GM06990 (cell line): ENCODE measurements at regions not wholly inside any gene's neighbourhood (a gene's known extent, or its start where the extent isn't known, plus 50 kb on each side); places are given as distances from the start of the nearest gene placed in this dataset.
"Not testable (repeated sequence)": the region's sequence is repeated elsewhere in the genome, so short reads cannot be mapped to it uniquely, and the experiment has no call there.

Experiments used
- DNase-seq: peaks from one replicate; pipeline ENCODE4 v3.0.0-alpha.2; 2011; ENCODE audit not compliant: insufficient read length; ENCODE audit errors: extremely low read depth
- H3K27me3 ChIP-seq: replicated peaks from 2 replicates; pipeline ENCODE4 v1.6.0; 2011; ENCODE audit warnings: low read length; ENCODE audit not compliant: control insufficient read depth, insufficient read depth
- H3K36me3 ChIP-seq: 2 replicates; pipeline ENCODE4 v1.5.1; 2011; ENCODE audit warnings: low read length; ENCODE audit not compliant: control insufficient read depth, insufficient read depth
- H3K4me3 ChIP-seq: replicated peaks from 2 replicates; pipeline ENCODE4 v1.5.1; 2011; ENCODE audit warnings: low read depth, mild to moderate bottlenecking, control low read depth, low read length
- TF ChIP-seq, protein P1 (sequence below): IDR thresholded peaks from 2 replicates; pipeline ENCODE4 v1.5.1; 2011; ENCODE audit warnings: low read length, control low read depth, mild to moderate bottlenecking, inconsistent platforms; ENCODE audit not compliant: insufficient read depth, poor library complexity, severe bottlenecking

DNA sequence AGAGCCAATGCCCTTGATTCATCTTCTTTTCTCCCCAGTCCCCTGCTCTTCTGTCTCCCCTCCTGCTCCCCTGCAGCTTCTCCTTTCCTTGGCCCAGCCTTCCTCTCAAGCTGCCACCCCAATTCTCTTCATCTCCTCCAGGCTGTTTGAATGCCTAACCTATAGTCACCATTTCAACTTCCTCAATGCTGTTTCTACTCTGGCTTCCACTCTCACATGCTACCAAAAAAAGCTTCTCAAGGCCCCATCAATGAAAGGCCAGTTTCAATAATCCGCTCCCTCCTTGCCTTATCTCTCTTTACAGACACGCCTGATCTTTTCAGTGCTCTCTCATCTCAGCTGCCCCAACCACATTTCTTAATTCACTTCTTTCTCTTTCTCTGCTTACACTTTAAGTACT is 212.2 kb upstream of the GPR149 start:
- DNase-seq, result no peak
- Histone ChIP-seq H3K36me3 (no peaks in the 10 kb centered on the region), H3K4me3 (no peak overlapping the region), H3K27me3 (no peaks in the 10 kb centered on the region)
- TF ChIP-seq, protein P1, sequence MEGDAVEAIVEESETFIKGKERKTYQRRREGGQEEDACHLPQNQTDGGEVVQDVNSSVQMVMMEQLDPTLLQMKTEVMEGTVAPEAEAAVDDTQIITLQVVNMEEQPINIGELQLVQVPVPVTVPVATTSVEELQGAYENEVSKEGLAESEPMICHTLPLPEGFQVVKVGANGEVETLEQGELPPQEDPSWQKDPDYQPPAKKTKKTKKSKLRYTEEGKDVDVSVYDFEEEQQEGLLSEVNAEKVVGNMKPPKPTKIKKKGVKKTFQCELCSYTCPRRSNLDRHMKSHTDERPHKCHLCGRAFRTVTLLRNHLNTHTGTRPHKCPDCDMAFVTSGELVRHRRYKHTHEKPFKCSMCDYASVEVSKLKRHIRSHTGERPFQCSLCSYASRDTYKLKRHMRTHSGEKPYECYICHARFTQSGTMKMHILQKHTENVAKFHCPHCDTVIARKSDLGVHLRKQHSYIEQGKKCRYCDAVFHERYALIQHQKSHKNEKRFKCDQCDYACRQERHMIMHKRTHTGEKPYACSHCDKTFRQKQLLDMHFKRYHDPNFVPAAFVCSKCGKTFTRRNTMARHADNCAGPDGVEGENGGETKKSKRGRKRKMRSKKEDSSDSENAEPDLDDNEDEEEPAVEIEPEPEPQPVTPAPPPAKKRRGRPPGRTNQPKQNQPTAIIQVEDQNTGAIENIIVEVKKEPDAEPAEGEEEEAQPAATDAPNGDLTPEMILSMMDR, result no peak

DNA sequence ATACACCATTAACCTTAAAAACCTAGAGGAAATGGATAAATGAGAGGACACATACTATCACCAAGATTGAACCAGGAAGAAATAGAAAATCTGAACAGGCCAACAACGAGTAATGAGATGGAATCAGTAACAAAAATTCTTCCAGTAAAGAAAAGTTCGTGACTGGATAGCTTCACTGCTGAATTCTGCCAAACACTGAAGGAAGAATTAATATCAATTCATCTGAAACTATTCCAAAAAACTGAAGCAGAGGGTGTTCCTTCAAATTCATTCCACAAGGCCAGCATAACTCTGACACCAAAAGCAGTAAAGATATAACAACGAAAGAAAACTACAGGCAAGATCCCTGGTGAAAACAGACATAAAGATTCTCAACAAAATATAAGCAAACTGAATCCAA is 195.8 kb upstream of the GPR149 start:
- TF ChIP-seq, protein P1, result no peak
- no peaks in the 10 kb centered on the region for H3K27me3 ChIP-seq
- H3K4me3 ChIP-seq, result no peak overlapping the region
- no peaks in the 10 kb centered on the region for H3K36me3 ChIP-seq
- DNase-seq, result no peak

DNA sequence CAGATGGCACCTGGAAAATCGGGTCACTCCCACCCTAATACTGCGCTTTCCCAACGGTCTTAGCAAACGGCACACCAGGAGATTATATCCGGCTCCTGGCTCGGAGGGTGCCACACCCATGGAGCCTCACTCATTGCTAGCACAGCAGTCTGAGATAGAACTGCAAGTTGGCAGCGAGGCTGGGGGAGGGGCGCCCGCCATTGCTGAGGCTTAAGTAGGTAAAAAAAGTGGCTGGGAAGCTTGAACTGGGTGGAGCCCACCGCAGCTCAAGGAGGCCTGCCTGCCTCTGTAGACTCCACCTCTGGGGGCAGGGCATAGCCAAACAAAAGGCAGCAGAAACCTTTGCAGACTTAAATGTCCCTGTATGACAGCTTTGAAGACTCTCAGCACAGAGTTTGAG is 189.6 kb upstream of the GPR149 start:
- DNase-seq, H3K36me3 ChIP-seq, H3K27me3 ChIP-seq, H3K4me3 ChIP-seq: not testable (repeated sequence)

DNA sequence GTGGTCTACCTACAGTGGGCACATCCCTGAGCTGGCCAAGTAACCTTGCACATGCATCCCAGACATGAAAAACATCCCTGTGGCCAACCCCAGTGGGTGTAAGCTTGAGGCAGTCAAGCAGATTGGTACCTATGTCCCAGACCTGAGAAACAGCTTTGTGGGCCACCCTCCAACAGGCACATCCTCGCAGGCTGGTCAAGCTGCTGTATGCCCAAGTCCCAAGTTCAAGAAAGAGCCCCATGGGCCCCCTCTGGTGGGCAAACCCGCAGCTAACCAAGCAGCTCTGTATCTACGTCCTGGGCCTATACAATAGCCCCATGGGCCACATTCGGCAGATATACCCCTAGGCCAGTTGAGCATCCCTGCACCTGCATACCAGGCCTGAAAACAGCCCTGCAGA is 186.3 kb upstream of the GPR149 start:
- TF ChIP-seq, protein P1, result peak; percentile 23
- H3K4me3 ChIP-seq, result no peak overlapping the region
- no peak for DNase-seq
- H3K27me3 ChIP-seq, result no peaks in the 10 kb centered on the region
- H3K36me3 ChIP-seq, result no peaks in the 10 kb centered on the region

DNA sequence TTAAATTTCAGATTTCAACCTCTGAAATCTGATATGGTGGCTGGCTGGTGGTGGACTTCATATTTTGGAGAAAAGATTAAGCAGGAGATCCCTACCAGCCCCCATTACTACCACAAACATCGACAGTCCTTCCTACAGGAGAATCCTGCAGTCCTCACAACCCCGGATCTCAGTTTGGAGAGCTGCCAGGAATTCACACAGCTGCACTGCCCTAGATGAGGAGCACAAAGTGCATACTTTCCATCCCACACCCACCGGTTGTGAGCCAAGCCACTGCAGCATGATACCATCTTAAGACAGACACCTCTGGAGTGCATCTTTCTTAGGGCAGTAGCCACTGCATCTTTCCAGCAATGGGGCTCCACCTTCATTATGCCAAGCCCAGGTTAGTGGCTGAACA is 185.5 kb upstream of the GPR149 start:
- TF ChIP-seq, protein P1, result no peak
- Histone ChIP-seq H3K4me3 (no peak overlapping the region), H3K36me3 (no peaks in the 10 kb centered on the region), H3K27me3 (no peaks in the 10 kb centered on the region)
- no peak for DNase-seq

DNA sequence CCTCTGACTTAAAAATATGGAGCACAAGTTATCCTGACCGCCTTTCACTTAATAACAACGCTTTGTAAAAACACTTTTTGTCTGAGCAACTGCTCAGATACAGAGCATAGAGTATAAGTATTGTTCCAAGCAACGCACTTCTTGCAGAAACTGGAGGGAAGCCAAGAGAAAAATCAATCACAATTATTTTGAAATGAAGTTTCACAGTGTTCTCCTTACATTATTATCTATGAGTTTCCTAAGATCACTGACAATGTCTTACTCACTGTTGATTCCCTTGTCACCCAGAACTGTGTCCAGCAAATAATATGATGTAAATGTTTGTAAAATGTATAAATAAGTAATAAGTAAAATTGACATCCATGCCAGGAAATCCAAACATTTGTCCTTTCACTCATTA is 184.6 kb upstream of the GPR149 start:
- Histone ChIP-seq H3K27me3 (no peaks in the 10 kb centered on the region), H3K4me3 (no peak overlapping the region), H3K36me3 (no peaks in the 10 kb centered on the region)
- TF ChIP-seq, protein P1, result no peak
- DNase-seq, result no peak
